ENCODE measurements at regions not wholly inside any gene's neighbourhood (a gene's known extent, or its start where the extent isn't known, plus 50 kb on each side); places are given as distances from the start of the nearest gene placed in this dataset.
"Not testable (repeated sequence)": the region's sequence is repeated elsewhere in the genome, so short reads cannot be mapped to it uniquely, and the experiment has no call there.

DNA sequence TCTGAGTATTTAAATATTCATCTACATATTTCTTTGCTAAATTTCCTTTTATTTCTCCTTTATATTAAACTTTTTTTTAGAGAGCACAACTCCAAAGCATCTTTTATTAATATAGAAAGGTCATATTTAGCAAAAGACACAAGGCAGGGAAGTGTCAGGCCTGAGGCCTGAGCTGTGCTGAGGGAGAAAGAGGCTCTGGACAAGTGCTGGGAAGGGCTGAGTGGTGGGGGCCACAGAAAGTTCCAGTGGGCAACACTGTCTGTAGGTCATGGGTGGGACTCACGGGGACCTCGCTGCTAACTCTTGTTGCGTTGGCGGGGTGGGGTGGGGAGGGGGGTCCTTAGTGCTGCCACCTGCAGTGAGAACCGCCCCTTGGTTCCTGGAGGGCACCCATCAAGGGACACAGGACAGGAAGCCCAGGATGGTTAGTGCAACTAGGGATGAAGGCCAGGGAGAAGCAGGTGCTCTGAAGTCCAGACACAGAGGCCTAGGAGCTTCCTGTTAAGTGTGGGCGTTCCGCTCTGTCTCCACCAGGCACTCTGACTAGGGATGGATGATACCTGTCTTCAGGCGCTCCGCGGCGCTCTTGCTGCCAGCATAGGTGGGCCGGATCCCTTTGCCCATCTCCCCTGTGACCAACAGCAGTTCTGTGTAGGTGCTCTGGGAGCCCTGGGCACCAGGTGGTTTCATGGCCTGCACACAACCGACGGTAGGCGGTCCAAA is 1510.5 kb downstream of the FOXD4L5 start:
- H3K36me3 Mint-ChIP-seq (ENCODE audit: insufficient read depth, unreplicated experiment); H3K4me3 Mint-ChIP-seq (ENCODE audit: unreplicated experiment); H3K27me3 ChIP-seq (replicated peaks; ENCODE audit: control insufficient read depth, insufficient read depth, low read length); POLR2A ChIA-PET; H3K4me3 ChIP-seq (ENCODE audit: low read depth, low read length); H3K9me3 ChIP-seq; DNase-seq; CTCF ChIA-PET; H3K27ac Mint-ChIP-seq (ENCODE audit: unreplicated experiment); H3K36me3 ChIP-seq (ENCODE audit: control insufficient read depth, insufficient read depth, low read length); intact Hi-C loops (cut with micrococcal nuclease; ENCODE audit: unreplicated experiment); H3K4me1 ChIP-seq; H3K4me1 Mint-ChIP-seq (ENCODE audit: low read depth, unreplicated experiment); H3K9me3 Mint-ChIP-seq (ENCODE audit: unreplicated experiment); BruUV-seq (replicated peaks); H3K27me3 Mint-ChIP-seq (ENCODE audit: insufficient read depth, unreplicated experiment): not testable (repeated sequence)

- H3K36me3 ChIP-seq (ENCODE audit: control insufficient read depth, insufficient read depth, low read length); H3K9me3 Mint-ChIP-seq (ENCODE audit: unreplicated experiment); H3K27me3 ChIP-seq (replicated peaks; ENCODE audit: control insufficient read depth, insufficient read depth, low read length); POLR2A ChIA-PET; H3K4me3 Mint-ChIP-seq (ENCODE audit: unreplicated experiment); H3K9me3 ChIP-seq; intact Hi-C loops (cut with micrococcal nuclease; ENCODE audit: unreplicated experiment); H3K27me3 Mint-ChIP-seq (ENCODE audit: insufficient read depth, unreplicated experiment); H3K27ac Mint-ChIP-seq (ENCODE audit: unreplicated experiment); H3K4me3 ChIP-seq (ENCODE audit: low read depth, low read length); CTCF ChIA-PET; BruUV-seq (replicated peaks); H3K4me1 Mint-ChIP-seq (ENCODE audit: low read depth, unreplicated experiment); DNase-seq; H3K36me3 Mint-ChIP-seq (ENCODE audit: insufficient read depth, unreplicated experiment); H3K4me1 ChIP-seq: not testable (repeated sequence)
Observed at GRCh38 chr9:63762230-63762629, 1522.8 kb downstream of the FOXD4L5 start.

GRCh38 chr9:63729021-63729420 is 1556.0 kb downstream of the FOXD4L5 start:
- H3K27ac Mint-ChIP-seq (ENCODE audit: unreplicated experiment); H3K4me3 ChIP-seq (ENCODE audit: low read depth, low read length); POLR2A ChIA-PET; H3K4me1 Mint-ChIP-seq (ENCODE audit: low read depth, unreplicated experiment); H3K27me3 Mint-ChIP-seq (ENCODE audit: insufficient read depth, unreplicated experiment); H3K9me3 Mint-ChIP-seq (ENCODE audit: unreplicated experiment); H3K4me3 Mint-ChIP-seq (ENCODE audit: unreplicated experiment); H3K36me3 Mint-ChIP-seq (ENCODE audit: insufficient read depth, unreplicated experiment); H3K27me3 ChIP-seq (replicated peaks; ENCODE audit: control insufficient read depth, insufficient read depth, low read length); H3K36me3 ChIP-seq (ENCODE audit: control insufficient read depth, insufficient read depth, low read length); BruUV-seq (replicated peaks); DNase-seq; CTCF ChIA-PET; intact Hi-C loops (cut with micrococcal nuclease; ENCODE audit: unreplicated experiment); H3K4me1 ChIP-seq; H3K9me3 ChIP-seq: not testable (repeated sequence)

GRCh38 chr9:63728287-63728686 is 1556.7 kb downstream of the FOXD4L5 start:
- no peak overlapping the region for H3K4me3 ChIP-seq (ENCODE audit: low read depth, low read length)
- CTCF ChIA-PET = no interaction called here
- H3K4me1 ChIP-seq = no peaks in the 10 kb centered on the region
- H3K9me3 ChIP-seq = no peaks in the 10 kb centered on the region
- H3K27ac Mint-ChIP-seq (ENCODE audit: unreplicated experiment) = no peak overlapping the region
- no peaks in the 10 kb centered on the region for H3K4me1 Mint-ChIP-seq (ENCODE audit: low read depth, unreplicated experiment)
- H3K27me3 Mint-ChIP-seq (ENCODE audit: insufficient read depth, unreplicated experiment) = no peaks in the 10 kb centered on the region
- H3K36me3 ChIP-seq (ENCODE audit: control insufficient read depth, insufficient read depth, low read length) = no peaks in the 10 kb centered on the region
- POLR2A ChIA-PET = no interaction called here
- no peaks in the 10 kb centered on the region for H3K9me3 Mint-ChIP-seq (ENCODE audit: unreplicated experiment)
- DNase-seq = no peak
- BruUV-seq (replicated peaks) = no TSS peak
- H3K4me3 Mint-ChIP-seq (ENCODE audit: unreplicated experiment) = no peak overlapping the region
- H3K36me3 Mint-ChIP-seq (ENCODE audit: insufficient read depth, unreplicated experiment) = no peaks in the 10 kb centered on the region
- no peaks in the 10 kb centered on the region for H3K27me3 ChIP-seq (replicated peaks; ENCODE audit: control insufficient read depth, insufficient read depth, low read length)
- TF ChIP-seq, protein P1, sequence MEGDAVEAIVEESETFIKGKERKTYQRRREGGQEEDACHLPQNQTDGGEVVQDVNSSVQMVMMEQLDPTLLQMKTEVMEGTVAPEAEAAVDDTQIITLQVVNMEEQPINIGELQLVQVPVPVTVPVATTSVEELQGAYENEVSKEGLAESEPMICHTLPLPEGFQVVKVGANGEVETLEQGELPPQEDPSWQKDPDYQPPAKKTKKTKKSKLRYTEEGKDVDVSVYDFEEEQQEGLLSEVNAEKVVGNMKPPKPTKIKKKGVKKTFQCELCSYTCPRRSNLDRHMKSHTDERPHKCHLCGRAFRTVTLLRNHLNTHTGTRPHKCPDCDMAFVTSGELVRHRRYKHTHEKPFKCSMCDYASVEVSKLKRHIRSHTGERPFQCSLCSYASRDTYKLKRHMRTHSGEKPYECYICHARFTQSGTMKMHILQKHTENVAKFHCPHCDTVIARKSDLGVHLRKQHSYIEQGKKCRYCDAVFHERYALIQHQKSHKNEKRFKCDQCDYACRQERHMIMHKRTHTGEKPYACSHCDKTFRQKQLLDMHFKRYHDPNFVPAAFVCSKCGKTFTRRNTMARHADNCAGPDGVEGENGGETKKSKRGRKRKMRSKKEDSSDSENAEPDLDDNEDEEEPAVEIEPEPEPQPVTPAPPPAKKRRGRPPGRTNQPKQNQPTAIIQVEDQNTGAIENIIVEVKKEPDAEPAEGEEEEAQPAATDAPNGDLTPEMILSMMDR (IDR thresholded peaks at IDR 0.05; ENCODE audit: insufficient read depth in 1 of 2, low read depth in 1 of 2, low read length in 1 of 2, severe bottlenecking in 1 of 2, unreplicated experiment in 1 of 2) = no peak
- intact Hi-C loops (cut with micrococcal nuclease; ENCODE audit: unreplicated experiment) = no loop called here

- CTCF ChIA-PET, POLR2A ChIA-PET, H3K9me3 ChIP-seq: not testable (repeated sequence)
Observed at GRCh38 chr9:63708285-63708684, 1576.7 kb downstream of the FOXD4L5 start.

GRCh38 chr9:63704456-63704855 is 1580.6 kb downstream of the FOXD4L5 start:
- H3K9me3 Mint-ChIP-seq (ENCODE audit: unreplicated experiment); H3K4me3 Mint-ChIP-seq (ENCODE audit: unreplicated experiment); H3K4me3 ChIP-seq (ENCODE audit: low read depth, low read length); H3K4me1 Mint-ChIP-seq (ENCODE audit: low read depth, unreplicated experiment); DNase-seq; H3K9me3 ChIP-seq; BruUV-seq (replicated peaks); H3K4me1 ChIP-seq; H3K36me3 Mint-ChIP-seq (ENCODE audit: insufficient read depth, unreplicated experiment); H3K27me3 Mint-ChIP-seq (ENCODE audit: insufficient read depth, unreplicated experiment); H3K36me3 ChIP-seq (ENCODE audit: control insufficient read depth, insufficient read depth, low read length); CTCF ChIA-PET; H3K27me3 ChIP-seq (replicated peaks; ENCODE audit: control insufficient read depth, insufficient read depth, low read length); intact Hi-C loops (cut with micrococcal nuclease; ENCODE audit: unreplicated experiment); POLR2A ChIA-PET; H3K27ac Mint-ChIP-seq (ENCODE audit: unreplicated experiment): not testable (repeated sequence)

More at GRCh38 chr9:63708285-63708684, 1576.7 kb downstream of the FOXD4L5 start:
- H3K9me3 Mint-ChIP-seq (ENCODE audit: unreplicated experiment); H3K4me1 Mint-ChIP-seq (ENCODE audit: low read depth, unreplicated experiment); H3K4me3 ChIP-seq (ENCODE audit: low read depth, low read length); BruUV-seq (replicated peaks); H3K36me3 Mint-ChIP-seq (ENCODE audit: insufficient read depth, unreplicated experiment); H3K4me1 ChIP-seq; H3K27me3 ChIP-seq (replicated peaks; ENCODE audit: control insufficient read depth, insufficient read depth, low read length); H3K27me3 Mint-ChIP-seq (ENCODE audit: insufficient read depth, unreplicated experiment); intact Hi-C loops (cut with micrococcal nuclease; ENCODE audit: unreplicated experiment); DNase-seq; H3K36me3 ChIP-seq (ENCODE audit: control insufficient read depth, insufficient read depth, low read length); H3K27ac Mint-ChIP-seq (ENCODE audit: unreplicated experiment): not testable (repeated sequence)
- peak overlapping the region; percentile 33 for H3K4me3 Mint-ChIP-seq (ENCODE audit: unreplicated experiment)
